GM21737 (cell line): ENCODE measurements at regions not wholly inside any gene's neighbourhood (a gene's known extent, or its start where the extent isn't known, plus 50 kb on each side); places are given as distances from the start of the nearest gene placed in this dataset.
A peak's percentile ranks its signal among the peaks of the same experiment; 100 is the strongest.
"Not testable (repeated sequence)": the region's sequence is repeated elsewhere in the genome, so short reads cannot be mapped to it uniquely, and the experiment has no call there.

Experiments used
- ATAC-seq: cut with Tn5 transposase; IDR thresholded peaks from one replicate; pipeline ENCODE4 v1.9.1; 2021; ENCODE audit warnings: mild to moderate bottlenecking, moderate library complexity; ENCODE audit not compliant: unreplicated experiment

DNA sequence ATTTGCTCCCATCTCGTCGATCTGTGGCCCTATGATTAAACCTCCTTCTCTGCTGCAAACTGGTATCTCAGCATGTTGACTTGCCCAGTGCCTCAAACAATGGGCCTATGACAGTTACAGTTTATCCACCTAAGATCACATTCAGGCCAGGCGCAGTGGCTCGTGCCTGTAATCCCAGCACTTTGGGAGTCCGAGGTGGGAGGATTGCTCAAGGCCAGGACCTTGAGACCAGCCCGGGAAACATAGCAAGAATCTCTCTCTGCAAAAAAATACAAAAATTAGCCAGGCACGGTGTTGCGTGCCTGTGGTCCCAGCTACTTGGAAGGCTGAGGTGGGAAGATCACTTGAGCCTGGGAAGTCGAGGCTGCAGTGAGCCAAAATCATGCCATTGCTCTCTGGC, 79.8 kb upstream of the ADGRL1 start:
- not testable (repeated sequence) for ATAC-seq

DNA sequence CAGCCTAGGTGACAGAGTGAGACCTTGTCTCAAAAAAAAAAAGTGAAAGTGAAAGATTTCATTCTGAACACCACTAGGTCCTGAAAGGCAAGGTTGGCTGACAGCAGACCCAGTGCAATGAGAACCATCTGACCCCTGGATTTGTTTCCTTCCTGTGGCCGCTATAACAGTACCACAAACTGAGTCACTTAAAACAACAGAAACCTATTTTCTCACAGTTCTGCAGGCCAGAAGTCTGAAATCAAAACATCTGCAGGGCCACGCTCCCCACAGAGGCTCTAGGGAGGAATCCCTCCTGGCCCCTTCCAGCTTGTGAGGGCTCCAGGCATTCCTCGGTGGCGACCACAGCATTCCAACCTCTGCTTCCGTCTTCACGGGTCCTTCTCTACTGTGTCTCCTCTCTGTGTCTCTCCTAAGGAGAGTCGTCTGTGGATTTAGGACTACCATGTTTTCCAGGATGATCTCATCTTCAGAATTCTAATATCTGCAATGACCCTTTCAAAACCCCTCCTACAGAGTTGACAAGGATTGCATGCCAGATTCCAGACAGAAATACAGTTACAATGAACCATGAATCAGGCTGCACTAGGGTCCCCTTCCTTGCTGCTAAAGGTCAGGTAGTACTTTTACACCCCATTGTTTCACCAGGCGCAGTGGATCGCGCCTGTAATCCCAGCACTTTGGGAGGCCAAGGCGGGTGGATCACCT, 78.0 kb upstream of the ADGRL1 start:
- ATAC-seq = peak; percentile 80

DNA sequence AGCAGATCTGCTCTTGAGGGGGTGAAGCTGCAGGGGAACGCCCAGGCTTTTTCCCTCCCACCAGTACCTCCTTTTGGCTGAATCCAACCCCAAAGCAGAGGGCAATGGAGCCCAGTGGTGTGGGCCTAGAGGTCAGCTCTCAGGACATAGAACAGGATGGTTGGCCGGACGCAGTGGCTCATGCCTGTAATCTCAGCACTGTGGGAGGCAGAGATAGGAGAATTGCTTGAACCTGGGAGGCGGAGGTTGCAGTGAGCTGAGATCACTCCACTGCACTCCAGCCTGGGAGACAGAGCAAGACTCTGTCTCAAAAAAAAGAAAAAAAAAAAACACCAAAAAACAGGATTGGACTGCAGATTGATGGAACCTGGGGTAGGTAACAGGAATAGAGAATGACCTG, 73.3 kb upstream of the ADGRL1 start:
- not testable (repeated sequence) for ATAC-seq

DNA sequence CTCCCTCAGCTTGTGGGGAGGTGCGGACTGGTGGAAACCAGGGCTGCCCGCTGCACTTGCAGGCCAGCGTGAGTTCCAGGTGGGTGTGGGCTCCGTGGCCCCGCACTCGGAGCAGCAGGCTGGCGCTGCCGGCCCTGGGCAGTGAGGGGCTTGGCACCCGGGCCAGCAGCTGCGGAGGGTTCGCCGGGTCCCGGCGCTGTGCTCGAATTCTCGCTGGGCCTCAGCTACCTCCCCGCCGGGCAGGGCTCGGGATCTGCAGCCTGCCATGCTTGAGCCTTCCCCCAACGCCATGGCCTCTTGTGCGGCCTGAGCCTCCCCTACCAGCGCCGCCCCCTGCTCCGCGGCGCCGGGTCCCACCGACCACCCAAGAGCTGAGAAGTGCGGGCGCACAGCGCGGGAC, 71.6 kb upstream of the ADGRL1 start:
- no peak for ATAC-seq

DNA sequence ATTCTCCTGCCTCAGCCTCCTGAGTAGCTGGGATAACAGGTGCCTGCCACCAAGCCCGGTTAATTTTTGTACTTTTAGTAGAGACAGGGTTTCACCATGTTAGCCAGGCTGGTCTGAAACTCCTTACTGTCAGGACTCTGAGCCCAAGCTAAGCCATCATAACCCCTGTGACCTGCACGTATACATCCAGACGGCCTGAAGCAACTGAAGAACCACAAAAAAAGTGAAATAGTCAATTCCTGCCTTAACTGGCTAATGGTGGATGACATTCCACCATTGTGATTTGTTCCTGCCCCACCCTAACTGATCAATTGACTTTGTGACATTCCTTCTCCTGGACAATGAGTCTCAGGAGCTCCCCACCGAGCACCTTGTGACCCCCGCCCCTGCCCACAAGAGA, 69.9 kb upstream of the ADGRL1 start:
- not testable (repeated sequence) for ATAC-seq

DNA sequence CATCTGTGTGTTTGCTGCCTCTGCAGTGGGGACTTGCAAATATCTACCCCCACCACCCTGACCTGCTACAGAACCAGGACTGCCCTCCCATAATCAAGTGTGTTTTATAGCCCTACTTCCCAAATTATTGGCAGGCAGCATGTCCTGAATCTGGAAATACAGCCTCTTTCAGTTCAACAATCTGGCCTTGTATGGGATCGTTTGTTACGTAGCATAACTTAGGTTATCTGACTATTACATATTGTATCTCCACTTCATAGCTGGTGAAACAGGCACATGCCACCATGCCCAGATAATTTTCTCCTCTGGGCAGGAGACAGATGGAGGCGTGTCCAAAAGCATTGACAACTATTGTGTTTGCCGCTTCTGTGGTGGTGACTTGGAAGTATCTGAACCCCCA, 66.7 kb upstream of the ADGRL1 start:
- ATAC-seq = no peak

DNA sequence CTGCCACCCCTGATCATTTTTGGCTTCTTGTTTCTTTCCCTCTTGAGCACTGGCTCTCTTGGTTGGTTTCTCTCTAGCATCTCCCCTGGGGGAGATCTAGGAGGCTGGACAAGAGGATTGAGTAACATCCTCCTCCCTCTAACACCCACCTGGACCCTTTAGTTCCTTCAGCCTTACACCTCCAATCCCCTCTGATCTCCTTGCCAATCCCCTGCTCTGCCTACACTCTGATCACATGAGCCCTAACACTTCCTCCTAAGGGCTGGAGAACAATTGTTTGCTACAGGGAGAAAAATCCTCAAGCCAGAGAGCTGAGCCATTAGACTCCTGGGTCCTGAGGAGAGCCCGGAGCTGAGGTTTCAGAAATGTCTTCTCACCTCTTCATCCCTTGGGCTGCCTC, 65.9 kb upstream of the ADGRL1 start:
- ATAC-seq = no peak

DNA sequence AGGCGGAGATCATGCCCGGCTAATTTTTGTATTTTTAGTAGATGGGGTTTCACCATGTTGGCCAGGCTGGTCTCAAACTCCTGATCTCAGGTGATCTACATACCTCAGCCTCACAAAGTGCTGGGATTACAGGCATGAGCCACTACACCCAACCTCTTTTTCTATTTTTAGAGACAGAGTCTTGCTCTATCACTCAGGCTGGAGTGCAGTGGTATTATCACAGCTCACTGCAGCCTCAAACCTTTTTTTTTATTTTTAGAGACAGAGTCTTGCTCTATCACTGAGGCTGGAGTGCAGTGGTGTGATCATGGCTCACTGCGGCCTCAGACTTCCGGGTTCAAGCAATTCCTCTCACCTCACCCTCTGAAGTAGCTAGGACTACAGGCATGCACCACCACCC, 64.6 kb upstream of the ADGRL1 start:
- ATAC-seq = not testable (repeated sequence)

DNA sequence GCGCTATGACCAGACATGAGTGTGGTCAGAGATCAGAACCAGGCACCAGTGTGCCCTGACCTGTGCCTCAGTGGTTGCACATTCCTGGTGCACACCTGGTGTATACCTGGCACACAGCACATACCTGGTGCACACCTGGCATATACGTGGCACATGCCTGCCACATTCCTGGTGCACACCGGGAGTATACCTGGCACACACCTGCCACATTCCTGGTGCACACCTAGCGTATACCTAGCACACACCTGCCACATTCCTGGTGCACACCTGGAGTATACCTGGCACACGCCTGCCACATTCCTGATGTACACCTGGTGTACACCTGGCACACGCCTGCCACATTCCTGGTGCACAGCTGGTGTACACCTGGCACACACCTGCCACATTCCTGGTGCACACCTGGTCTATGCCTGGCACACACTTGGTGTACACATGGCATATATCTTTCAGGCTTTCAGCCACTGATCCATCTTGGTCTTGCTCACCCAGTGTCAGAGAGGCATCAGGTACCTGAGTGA, 61.3 kb upstream of the ADGRL1 start:
- no peak for ATAC-seq

DNA sequence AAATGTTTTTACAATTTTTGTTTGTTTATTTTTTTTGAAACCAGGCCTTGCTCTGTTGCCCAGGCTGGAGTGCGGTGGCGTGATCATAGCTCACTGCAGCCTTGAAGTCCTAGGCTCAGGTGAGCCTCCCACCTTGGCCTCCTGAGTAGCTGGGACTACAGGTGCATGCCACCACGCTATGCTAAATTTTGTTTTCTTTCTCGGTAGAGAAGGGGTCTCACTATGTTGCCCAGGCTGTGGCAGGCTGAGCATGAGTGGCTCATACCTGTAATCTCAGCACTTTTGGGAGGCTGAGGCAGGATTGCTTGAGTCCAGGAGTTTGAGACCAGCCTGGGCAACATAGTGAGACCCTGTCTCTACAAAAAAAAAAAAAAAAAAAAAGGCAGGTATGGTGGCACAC, 60.2 kb upstream of the ADGRL1 start:
- ATAC-seq = not testable (repeated sequence)

DNA sequence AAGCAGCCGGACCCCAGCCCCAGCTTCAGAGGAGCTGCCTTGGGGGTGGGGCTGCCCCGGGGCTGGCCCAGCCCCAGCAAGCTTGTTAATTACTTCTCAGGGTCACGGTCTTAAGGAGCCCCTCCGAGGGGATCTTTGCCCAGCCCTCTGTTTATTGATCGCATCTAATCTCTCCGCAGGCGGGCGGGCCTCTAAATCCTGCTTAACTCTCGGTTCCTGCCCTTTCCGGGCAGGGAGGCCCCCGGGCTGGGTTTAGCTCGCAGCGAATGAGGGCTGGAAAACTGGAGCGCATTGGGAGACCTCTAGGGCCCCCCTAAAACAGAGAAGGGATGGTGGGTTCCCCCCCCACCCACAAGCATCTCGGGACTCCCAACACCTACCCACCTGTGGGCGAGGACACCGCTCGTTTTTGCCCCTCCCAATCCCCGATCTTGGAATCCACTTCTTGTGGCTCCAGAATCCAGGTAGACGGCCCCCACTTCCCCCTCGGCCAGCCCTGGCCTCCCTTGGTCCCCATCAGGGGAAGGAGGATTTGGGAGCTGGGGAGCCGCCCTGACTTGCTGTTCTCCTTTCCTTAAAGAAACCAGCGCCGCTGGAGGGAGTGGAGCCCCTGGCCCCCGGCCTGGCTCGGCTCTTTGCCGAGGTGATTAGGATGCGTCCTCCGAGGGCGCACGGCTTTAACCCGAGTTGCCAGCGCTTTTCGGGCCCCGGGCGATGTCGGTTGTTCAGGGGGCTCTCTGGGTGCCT, 59.5 kb upstream of the ADGRL1 start:
- ATAC-seq = no peak

DNA sequence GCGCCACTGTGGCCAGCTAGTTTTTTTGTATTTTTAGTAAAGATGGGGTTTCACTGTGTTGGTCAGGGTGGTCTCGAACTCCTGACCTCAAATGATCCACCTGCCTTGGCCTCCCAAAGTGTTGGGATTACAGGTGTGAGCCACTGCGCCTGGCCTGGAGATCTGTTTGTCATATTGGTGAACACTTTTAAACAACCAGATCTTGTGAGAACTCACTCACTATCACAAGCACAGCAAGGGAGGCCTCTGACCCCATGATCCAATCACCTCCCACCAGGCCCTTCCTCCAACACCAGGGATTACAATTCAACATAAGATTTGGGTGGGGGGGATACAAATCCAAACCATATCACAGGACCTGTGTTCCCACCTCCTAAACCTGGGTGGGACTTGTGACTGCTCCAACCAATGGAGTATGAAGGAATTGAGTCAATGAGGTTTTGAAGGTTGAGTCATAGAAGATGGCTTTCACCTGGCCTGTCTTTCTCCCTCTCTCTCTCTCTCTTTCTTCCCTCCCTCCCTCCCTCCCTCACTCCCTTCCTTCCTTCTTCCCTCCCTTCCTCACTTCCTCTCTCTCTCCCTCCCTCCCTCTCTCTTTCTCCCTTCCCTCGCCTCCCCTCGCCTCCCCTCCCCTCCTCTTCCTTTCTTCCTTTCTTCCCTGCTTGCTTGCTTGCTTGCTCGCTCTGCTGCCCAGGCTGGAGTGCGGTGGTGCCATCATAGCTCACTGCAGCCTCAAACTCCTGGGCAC, 50.1 kb upstream of the ADGRL1 start:
- not testable (repeated sequence) for ATAC-seq
